ENCODE measurements at regions not wholly inside any gene's neighbourhood (a gene's known extent, or its start where the extent isn't known, plus 50 kb on each side); places are given as distances from the start of the nearest gene placed in this dataset.

- Mint-ChIP-seq H3K4me3 (no peak overlapping the region), H3K36me3 (ENCODE audit: low read depth) (no peaks in the 10 kb centered on the region), H3K27me3 (no peaks in the 10 kb centered on the region), H3K4me1 (ENCODE audit: low read depth) (no peaks in the 10 kb centered on the region), H3K27ac (no peak overlapping the region), H3K9me3 (peaks cover 9% of the 10 kb centered on the region)
- intact Hi-C loops (cut with micrococcal nuclease), result no loop called here
Observed at GRCh38 chr13:83355041-83355440, 527.2 kb downstream of the SLITRK1 start.

DNA sequence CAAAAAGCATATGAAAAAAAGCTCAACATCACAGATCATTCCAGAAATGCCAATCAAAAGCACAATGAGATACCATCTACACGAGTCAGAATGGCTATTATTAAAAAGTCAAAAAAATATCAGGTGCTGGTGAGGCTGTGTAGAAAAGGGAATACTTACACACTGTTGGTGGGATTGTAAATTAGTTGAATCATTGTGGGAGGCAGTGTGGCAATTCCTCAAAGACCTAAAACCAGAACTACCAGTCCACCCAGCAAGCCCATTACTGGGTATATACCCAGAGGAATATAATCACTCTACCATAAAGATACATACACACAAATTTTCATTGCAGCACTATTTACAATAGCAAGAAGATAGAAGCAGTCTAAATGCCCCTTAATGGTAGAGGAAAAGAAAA, 529.9 kb downstream of the SLITRK1 start:
- Mint-ChIP-seq H3K27me3 (no peaks in the 10 kb centered on the region), H3K36me3 (ENCODE audit: low read depth) (no peaks in the 10 kb centered on the region), H3K27ac (no peak overlapping the region), H3K4me3 (no peak overlapping the region), H3K9me3 (peaks cover 9% of the 10 kb centered on the region), H3K4me1 (ENCODE audit: low read depth) (no peaks in the 10 kb centered on the region)
- intact Hi-C loops (cut with micrococcal nuclease), result no loop called here

DNA sequence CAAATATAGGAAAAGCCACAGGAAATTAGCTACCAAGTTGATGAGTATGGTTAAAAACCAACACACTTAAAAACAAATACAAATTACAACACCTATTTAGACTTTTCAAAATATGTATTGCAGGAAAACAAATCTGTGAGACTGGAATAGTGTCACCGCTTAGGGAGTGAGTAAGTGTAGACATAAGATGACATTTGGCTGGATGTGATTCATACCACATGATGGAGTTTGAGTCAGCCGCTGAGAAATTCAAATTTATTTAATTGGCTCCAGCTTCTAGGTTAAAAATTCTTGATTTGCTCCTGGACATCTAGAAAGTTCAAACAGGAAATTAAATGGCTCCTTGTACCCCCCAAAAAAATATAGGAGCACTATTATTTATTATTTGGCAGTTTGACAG, 531.7 kb downstream of the SLITRK1 start:
- Mint-ChIP-seq H3K4me3 (no peak overlapping the region), H3K27me3 (no peaks in the 10 kb centered on the region), H3K9me3 (peaks cover 18% of the 10 kb centered on the region), H3K27ac (no peak overlapping the region), H3K4me1 (ENCODE audit: low read depth) (no peaks in the 10 kb centered on the region), H3K36me3 (ENCODE audit: low read depth) (no peaks in the 10 kb centered on the region)
- intact Hi-C loops (cut with micrococcal nuclease), result no loop called here

GRCh38 chr13:83344518-83344917, 537.8 kb downstream of the SLITRK1 start:
- Mint-ChIP-seq H3K27me3 (no peaks in the 10 kb centered on the region), H3K36me3 (ENCODE audit: low read depth) (no peaks in the 10 kb centered on the region), H3K4me1 (ENCODE audit: low read depth) (no peaks in the 10 kb centered on the region), H3K27ac (no peak overlapping the region), H3K9me3 (peaks cover 54% of the 10 kb centered on the region), H3K4me3 (no peak overlapping the region)
- intact Hi-C loops (cut with micrococcal nuclease), result no loop called here

- Mint-ChIP-seq H3K4me3 (no peak overlapping the region), H3K9me3 (peaks cover 41% of the 10 kb centered on the region), H3K27me3 (no peaks in the 10 kb centered on the region), H3K27ac (no peak overlapping the region), H3K4me1 (ENCODE audit: low read depth) (no peaks in the 10 kb centered on the region), H3K36me3 (ENCODE audit: low read depth) (no peaks in the 10 kb centered on the region)
- intact Hi-C loops (cut with micrococcal nuclease), result no loop called here
Observed at GRCh38 chr13:83340170-83340569, 542.1 kb downstream of the SLITRK1 start.

GRCh38 chr13:83333614-83334388, 548.5 kb downstream of the SLITRK1 start:
- H3K4me1 Mint-ChIP-seq (ENCODE audit: low read depth), result no peaks in the 10 kb centered on the region
- H3K36me3 Mint-ChIP-seq (ENCODE audit: low read depth), result no peaks in the 10 kb centered on the region
- intact Hi-C loops (cut with micrococcal nuclease), result no loop called here
- no peak overlapping the region for H3K27ac Mint-ChIP-seq
- peaks cover 15% of the 10 kb centered on the region for H3K9me3 Mint-ChIP-seq
- no peak overlapping the region for H3K4me3 Mint-ChIP-seq
- no peaks in the 10 kb centered on the region for H3K27me3 Mint-ChIP-seq

- Mint-ChIP-seq H3K9me3 (peaks cover 25% of the 10 kb centered on the region), H3K27me3 (no peaks in the 10 kb centered on the region), H3K27ac (no peak overlapping the region), H3K4me1 (ENCODE audit: low read depth) (no peaks in the 10 kb centered on the region), H3K36me3 (ENCODE audit: low read depth) (no peaks in the 10 kb centered on the region), H3K4me3 (no peak overlapping the region)
- intact Hi-C loops (cut with micrococcal nuclease), result no loop called here
Observed at GRCh38 chr13:83332751-83333150, 549.5 kb downstream of the SLITRK1 start.

GRCh38 chr13:83327091-83327490, 555.2 kb downstream of the SLITRK1 start:
- H3K4me3 Mint-ChIP-seq, result no peak overlapping the region
- no peak overlapping the region for H3K27ac Mint-ChIP-seq
- no peaks in the 10 kb centered on the region for H3K4me1 Mint-ChIP-seq (ENCODE audit: low read depth)
- H3K9me3 Mint-ChIP-seq, result peaks cover 53% of the 10 kb centered on the region
- intact Hi-C loops (cut with micrococcal nuclease), result no loop called here
- no peaks in the 10 kb centered on the region for H3K27me3 Mint-ChIP-seq
- H3K36me3 Mint-ChIP-seq (ENCODE audit: low read depth), result no peaks in the 10 kb centered on the region

DNA sequence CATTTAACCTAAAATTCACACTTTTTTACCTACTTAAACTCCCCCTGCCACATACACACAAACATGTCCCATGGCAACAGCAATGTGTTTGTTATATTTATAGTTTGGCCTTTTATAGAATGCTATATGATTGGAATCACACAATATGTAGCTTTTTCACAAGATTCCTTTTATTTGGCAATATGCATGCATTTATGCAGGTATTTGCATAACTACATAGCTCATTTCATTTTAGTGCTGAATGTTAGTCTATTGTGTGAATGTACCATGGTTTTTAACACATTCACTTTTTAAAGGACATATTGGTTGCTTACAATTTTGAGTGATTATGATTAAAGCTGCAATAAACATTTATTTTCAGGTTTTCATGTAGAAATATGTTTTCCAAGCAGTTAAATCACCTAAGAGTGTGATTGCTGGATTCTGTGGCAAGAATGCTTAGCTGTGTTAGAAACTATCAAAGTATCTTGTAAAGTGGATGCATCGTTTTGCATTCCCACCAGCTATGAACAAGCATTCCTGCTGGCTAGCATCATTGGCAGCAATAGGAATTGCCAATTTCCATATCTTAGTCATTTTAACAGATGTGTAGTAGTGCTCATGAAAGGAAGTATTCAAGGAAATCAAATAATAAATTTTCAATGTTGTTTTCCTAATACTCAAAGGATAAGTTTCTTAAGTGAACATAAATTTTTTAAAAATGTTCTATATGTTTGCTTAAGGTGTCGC, 557.0 kb downstream of the SLITRK1 start:
- intact Hi-C loops (cut with micrococcal nuclease), result no loop called here
- Mint-ChIP-seq H3K4me3 (no peak overlapping the region), H3K4me1 (ENCODE audit: low read depth) (no peaks in the 10 kb centered on the region), H3K27ac (no peak overlapping the region), H3K9me3 (peaks cover 59% of the 10 kb centered on the region), H3K36me3 (ENCODE audit: low read depth) (no peaks in the 10 kb centered on the region), H3K27me3 (no peaks in the 10 kb centered on the region)

DNA sequence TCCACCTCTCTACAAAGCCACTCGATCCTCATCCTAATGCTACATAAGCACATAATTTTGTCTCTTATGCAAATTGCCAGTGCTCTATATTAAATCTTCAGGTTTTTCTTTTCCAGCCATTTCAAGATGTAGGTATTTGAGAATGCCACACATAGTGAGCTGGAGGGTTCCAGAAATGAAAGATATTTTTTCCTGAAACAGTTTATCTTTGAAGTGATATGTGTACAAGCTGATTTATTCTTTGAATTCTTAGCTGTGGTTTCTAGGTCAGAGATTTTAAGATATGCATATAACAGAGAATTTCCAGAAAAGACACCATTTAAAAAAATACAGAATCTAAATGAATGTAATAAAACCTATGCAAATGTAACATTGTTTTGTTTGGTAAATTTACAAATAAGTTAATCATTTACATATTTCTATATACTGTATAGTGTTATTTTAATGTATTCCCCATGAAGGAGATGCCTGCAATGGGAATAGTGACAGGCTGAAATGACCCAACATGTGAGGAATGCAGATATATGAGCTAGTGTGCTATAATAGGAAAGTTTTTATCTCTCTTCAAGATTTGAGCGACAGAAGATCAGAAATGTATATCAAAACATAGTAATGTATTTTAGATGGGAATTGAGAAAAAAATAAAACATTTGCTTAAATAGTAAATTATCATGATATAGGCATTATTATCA, 570.2 kb downstream of the SLITRK1 start:
- Mint-ChIP-seq H3K27ac (no peak overlapping the region), H3K27me3 (no peaks in the 10 kb centered on the region), H3K4me3 (no peak overlapping the region), H3K4me1 (ENCODE audit: low read depth) (no peaks in the 10 kb centered on the region), H3K36me3 (ENCODE audit: low read depth) (no peaks in the 10 kb centered on the region), H3K9me3 (no peaks in the 10 kb centered on the region)
- intact Hi-C loops (cut with micrococcal nuclease), result no loop called here

DNA sequence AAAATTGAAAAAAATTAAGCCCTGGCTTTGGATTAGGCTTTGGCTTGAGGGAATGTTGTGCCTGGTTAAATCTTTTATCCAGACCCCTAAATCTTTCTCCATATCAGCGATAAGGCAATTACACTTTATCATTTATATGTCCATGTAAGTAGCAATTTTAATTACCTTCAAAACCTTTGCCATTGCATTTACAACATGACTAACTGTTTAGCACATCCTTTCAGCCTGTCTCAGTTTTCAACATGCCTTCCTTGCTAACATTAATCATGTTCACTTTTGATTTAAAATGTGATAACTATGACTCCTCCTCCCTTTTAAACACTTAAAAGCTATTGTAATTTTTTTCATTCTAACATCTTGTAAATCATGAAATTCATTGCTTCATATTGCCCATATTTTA, 583.7 kb downstream of the SLITRK1 start:
- Mint-ChIP-seq H3K36me3 (ENCODE audit: low read depth) (no peaks in the 10 kb centered on the region), H3K27ac (no peak overlapping the region), H3K27me3 (no peaks in the 10 kb centered on the region), H3K4me1 (ENCODE audit: low read depth) (no peaks in the 10 kb centered on the region), H3K4me3 (no peak overlapping the region), H3K9me3 (peaks cover 9% of the 10 kb centered on the region)
- intact Hi-C loops (cut with micrococcal nuclease), result no loop called here

DNA sequence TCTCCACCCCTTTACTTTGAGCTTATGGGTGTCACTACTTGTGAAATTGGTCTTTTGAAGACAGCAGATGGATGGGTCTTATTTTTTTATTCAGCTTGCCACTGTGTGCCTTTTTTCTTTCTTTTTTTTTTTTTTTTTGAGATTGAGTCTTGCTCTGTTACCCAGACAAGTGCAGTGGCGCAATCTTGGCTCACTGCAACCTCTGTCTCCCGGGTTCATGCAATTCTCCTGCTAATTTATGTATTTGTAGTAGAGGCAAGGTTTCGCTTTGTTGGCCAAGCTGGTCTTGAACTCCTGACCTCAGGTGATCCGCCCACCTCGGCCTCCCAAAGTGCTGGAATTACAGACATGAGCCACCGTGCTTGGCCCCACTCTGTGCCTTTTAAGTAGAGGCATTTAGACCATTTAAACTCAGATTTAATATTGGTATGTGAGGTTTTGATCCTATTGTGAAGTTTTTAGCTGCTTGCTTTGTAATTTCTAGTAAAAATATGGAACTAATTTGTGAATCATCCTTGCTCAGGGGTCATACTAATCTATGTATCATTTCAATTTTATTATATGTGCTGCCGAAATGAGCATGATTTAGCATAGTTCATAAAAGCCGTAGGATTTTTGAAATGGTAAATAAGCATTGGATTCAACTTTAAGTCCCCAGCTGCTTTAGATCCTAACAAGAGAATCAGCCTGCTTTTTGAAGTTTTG, 584.5 kb downstream of the SLITRK1 start:
- Mint-ChIP-seq H3K27me3 (no peaks in the 10 kb centered on the region), H3K4me3 (no peak overlapping the region), H3K9me3 (peaks cover 17% of the 10 kb centered on the region), H3K4me1 (ENCODE audit: low read depth) (no peaks in the 10 kb centered on the region), H3K36me3 (ENCODE audit: low read depth) (no peaks in the 10 kb centered on the region), H3K27ac (no peak overlapping the region)
- intact Hi-C loops (cut with micrococcal nuclease), result no loop called here

DNA sequence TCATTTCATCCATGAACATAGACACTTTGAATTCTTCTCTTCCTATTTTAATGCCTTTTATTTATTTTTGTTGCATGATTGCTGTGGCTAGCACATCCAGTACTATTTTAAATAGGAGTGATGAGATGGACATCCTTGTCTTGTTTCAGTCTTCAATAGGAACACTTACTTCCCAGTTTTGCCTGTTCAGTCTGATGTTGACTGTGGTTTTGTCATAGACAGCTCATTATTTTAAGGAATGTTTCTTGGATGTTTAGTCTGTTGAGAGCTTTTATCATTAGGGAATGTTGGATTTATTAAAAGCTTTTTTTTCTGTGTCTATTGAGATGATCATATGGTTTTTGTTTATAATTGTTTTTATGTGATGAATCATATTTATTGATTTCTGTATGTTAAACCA, 586.6 kb downstream of the SLITRK1 start:
- Mint-ChIP-seq H3K27ac (no peak overlapping the region), H3K36me3 (ENCODE audit: low read depth) (no peaks in the 10 kb centered on the region), H3K9me3 (peaks cover 17% of the 10 kb centered on the region), H3K27me3 (no peaks in the 10 kb centered on the region), H3K4me1 (ENCODE audit: low read depth) (no peaks in the 10 kb centered on the region), H3K4me3 (no peak overlapping the region)
- intact Hi-C loops (cut with micrococcal nuclease), result no loop called here

DNA sequence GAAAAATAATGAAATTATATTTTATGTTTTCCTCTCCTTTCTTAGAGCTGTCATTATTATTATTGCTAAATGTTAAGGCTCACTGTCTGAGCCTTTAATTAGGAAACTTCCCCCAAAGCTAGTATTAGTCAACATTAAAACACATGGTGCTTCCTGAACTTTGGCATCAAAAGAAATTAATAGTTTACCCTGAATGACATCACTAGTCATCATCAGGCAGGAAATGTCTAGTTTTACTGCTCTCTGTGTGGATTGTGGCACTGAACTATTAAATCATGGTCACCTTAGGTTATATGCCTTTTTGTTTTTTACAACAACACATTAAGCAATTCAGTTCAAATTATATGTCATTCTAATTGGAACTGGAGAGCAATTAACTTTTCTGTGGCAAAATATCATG, 595.5 kb downstream of the SLITRK1 start:
- Mint-ChIP-seq H3K27me3 (no peaks in the 10 kb centered on the region), H3K9me3 (no peaks in the 10 kb centered on the region), H3K4me1 (ENCODE audit: low read depth) (no peaks in the 10 kb centered on the region), H3K4me3 (no peak overlapping the region), H3K36me3 (ENCODE audit: low read depth) (no peaks in the 10 kb centered on the region), H3K27ac (no peak overlapping the region)
- intact Hi-C loops (cut with micrococcal nuclease), result no loop called here

Measured in dendritic cell treated with granulocyte-macrophage colony-stimulating factor and Interleukin-4, amounts not matched to agents 40 ng/mL and 50 ng/mL, for 4 days (primary cell).